ENCODE measurements at regions not wholly inside any gene's neighbourhood (a gene's known extent, or its start where the extent isn't known, plus 50 kb on each side); places are given as distances from the start of the nearest gene placed in this dataset.

DNA sequence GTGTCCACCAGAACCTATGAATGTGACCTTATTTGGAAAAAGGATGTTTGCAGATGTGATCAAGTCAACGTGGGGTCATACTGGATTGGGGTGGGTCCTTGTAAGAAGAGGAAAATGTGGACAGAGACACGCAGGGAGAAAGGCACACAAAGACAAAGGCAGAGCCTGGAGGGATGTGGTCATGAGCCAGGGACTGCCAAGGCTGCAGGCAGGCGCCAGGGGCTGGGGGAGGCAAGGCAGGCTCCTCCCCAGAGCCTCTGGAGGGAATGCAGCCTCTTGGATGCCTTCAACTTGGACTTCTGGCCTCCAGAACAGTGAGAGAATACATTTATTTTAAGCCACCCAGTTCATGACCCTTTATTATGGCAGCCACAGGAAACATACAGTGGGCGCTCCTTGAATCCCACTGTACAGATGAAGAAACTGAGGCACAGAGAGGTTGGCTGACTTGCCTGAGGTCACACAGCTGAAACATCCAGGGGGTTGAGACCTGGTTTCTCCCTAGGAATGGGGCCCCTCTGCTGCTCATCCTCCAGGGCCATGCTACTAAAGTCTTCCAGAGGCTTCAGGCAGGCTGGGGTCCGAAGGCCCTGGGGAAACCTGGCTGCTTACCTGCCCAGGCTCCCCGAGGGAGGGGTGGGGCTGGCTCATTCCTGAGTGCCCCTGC lies 99.7 kb downstream of the RFLNA start:
- Histone ChIP-seq H3K27ac (no peak overlapping the region), H3K27me3 (ENCODE audit: insufficient read depth, low read depth, severe bottlenecking) (no peaks in the 10 kb centered on the region), H3K36me3 (peaks cover 88% of the 10 kb centered on the region), H3K4me3 (ENCODE audit: low read depth, low read length) (no peak overlapping the region), H3K9me3 (ENCODE audit: severe bottlenecking) (no peaks in the 10 kb centered on the region)
- TF ChIP-seq, protein P1, sequence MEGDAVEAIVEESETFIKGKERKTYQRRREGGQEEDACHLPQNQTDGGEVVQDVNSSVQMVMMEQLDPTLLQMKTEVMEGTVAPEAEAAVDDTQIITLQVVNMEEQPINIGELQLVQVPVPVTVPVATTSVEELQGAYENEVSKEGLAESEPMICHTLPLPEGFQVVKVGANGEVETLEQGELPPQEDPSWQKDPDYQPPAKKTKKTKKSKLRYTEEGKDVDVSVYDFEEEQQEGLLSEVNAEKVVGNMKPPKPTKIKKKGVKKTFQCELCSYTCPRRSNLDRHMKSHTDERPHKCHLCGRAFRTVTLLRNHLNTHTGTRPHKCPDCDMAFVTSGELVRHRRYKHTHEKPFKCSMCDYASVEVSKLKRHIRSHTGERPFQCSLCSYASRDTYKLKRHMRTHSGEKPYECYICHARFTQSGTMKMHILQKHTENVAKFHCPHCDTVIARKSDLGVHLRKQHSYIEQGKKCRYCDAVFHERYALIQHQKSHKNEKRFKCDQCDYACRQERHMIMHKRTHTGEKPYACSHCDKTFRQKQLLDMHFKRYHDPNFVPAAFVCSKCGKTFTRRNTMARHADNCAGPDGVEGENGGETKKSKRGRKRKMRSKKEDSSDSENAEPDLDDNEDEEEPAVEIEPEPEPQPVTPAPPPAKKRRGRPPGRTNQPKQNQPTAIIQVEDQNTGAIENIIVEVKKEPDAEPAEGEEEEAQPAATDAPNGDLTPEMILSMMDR (IDR thresholded peaks at IDR 0.05; ENCODE audit: low read depth, low read length), result no peak
- no peak for DNase-seq

DNA sequence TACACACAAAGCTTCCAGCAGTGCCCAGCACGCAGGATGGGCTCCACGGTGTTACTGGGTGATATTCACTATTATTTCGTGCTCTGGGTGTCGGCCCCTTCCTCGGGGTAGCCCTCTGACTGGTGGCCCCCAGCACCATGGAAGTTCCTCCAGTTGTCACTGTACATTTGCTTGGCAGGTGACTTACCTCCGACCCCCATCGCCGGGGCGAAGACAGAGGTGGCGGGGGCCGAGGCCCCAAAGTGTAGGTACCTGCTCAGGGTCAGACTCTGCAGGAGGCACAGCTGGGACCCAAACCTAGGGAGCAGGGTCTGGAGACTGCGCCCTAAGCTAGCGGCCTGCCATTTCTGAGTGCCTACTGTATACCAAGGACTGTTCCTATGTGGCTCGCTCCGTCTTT lies 98.9 kb downstream of the RFLNA start:
- H3K27ac ChIP-seq, result no peak overlapping the region
- H3K4me3 ChIP-seq (ENCODE audit: low read depth, low read length), result no peak overlapping the region
- no peaks in the 10 kb centered on the region for H3K9me3 ChIP-seq (ENCODE audit: severe bottlenecking)
- no peak for DNase-seq
- H3K27me3 ChIP-seq (ENCODE audit: insufficient read depth, low read depth, severe bottlenecking), result no peaks in the 10 kb centered on the region
- H3K36me3 ChIP-seq, result peaks cover 80% of the 10 kb centered on the region
- TF ChIP-seq, protein P1 (IDR thresholded peaks at IDR 0.05; ENCODE audit: low read depth, low read length), result no peak

DNA sequence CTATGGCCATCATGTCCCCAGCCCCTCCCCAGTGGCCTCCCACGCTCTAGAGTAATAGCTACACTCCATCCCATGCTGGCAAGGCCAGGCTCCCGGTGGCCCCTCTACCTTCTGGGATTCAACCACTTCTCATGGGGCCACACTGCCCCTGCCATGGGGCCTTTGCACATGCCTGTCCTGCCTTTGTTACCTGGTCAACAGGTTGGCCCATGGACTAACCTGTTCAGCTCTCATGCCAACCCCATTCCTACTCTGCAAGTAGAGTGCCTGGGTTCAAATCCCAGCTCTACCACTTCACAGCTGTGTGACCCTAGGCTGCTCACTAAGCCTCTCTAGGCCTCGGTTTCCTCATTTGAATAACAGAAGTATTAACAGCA lies 98.5 kb downstream of the RFLNA start:
- H3K4me3 ChIP-seq (ENCODE audit: low read depth, low read length), result no peak overlapping the region
- TF ChIP-seq, protein P1 (IDR thresholded peaks at IDR 0.05; ENCODE audit: low read depth, low read length), result no peak
- no peaks in the 10 kb centered on the region for H3K27me3 ChIP-seq (ENCODE audit: insufficient read depth, low read depth, severe bottlenecking)
- DNase-seq, result no peak
- no peak overlapping the region for H3K27ac ChIP-seq
- no peaks in the 10 kb centered on the region for H3K9me3 ChIP-seq (ENCODE audit: severe bottlenecking)
- H3K36me3 ChIP-seq, result peaks cover 77% of the 10 kb centered on the region

DNA sequence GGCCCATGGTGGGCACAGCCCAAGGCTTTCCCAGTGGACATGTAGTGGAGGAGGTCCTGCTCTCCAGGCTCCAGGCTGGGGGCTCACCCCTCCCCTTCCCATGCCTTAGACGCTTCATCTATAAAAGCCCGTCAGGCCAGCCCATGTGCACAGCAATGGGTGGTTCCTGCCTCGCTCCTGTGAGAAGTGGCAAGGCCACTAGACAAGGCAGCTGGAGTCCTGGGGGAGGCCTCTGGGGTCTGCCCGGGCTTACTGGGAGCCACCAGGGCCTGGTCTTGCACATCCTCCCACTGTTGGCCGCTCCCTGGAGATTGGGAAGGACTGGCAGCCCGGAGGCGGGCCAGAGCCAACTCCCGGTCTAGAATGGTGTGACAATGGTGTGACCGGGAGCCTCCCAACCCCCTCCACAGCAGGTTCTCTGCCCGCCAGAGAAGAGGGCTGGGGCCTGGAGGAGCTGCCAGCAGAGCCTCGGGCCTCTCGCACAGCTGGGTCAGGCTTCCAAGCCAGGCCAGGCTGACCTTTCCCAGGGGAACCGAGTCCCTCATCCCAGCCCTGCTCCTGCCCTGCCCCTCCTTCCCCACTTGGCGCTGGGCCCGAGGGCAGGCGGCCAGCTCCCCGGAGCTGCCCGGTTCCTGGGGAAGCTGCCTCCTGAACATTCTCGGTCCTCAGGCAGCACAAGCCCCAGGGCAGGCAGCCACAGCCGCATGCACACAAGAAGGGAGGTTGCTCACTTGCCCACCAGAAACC lies 97.9 kb downstream of the RFLNA start:
- Histone ChIP-seq H3K27ac (no peak overlapping the region), H3K27me3 (ENCODE audit: insufficient read depth, low read depth, severe bottlenecking) (no peaks in the 10 kb centered on the region), H3K9me3 (ENCODE audit: severe bottlenecking) (no peaks in the 10 kb centered on the region), H3K36me3 (peaks cover 76% of the 10 kb centered on the region), H3K4me3 (ENCODE audit: low read depth, low read length) (no peak overlapping the region)
- TF ChIP-seq, protein P1 (IDR thresholded peaks at IDR 0.05; ENCODE audit: low read depth, low read length), result no peak
- DNase-seq, result no peak

DNA sequence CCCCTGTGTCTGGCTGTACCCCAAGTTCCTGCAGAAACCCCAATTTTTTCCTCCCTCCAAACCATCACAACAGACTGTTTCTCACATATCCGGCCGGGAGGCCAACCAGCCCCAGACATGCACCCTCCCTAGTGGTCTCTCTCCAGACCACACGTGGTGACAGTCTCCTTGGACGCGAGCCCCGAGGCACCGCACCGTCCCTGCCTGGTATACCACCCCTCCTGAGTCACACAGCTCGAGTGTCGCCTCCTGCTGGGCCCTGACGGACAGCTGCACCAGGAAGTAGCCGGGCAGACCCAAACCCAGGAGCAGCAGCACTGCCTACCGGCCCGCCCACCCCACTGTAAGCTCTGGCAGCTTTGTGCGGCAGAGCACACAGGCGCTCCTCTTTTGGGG lies 97.4 kb downstream of the RFLNA start:
- TF ChIP-seq, protein P1 (IDR thresholded peaks at IDR 0.05; ENCODE audit: low read depth, low read length), result 0 out of 2 replicates have a peak, but pooled peaks have one; percentile 18

More for the DNA sequence above, 97.4 kb downstream of the RFLNA start:
- peak; percentile 44 for DNase-seq
- H3K9me3 ChIP-seq (ENCODE audit: severe bottlenecking), result no peaks in the 10 kb centered on the region
- H3K27ac ChIP-seq, result no peak overlapping the region
- no peak overlapping the region for H3K4me3 ChIP-seq (ENCODE audit: low read depth, low read length)
- H3K27me3 ChIP-seq (ENCODE audit: insufficient read depth, low read depth, severe bottlenecking), result no peaks in the 10 kb centered on the region
- H3K36me3 ChIP-seq, result peaks cover 73% of the 10 kb centered on the region
